ENCODE measurements at regions not wholly inside any gene's neighbourhood (a gene's known extent, or its start where the extent isn't known, plus 50 kb on each side); places are given as distances from the start of the nearest gene placed in this dataset.

DNA sequence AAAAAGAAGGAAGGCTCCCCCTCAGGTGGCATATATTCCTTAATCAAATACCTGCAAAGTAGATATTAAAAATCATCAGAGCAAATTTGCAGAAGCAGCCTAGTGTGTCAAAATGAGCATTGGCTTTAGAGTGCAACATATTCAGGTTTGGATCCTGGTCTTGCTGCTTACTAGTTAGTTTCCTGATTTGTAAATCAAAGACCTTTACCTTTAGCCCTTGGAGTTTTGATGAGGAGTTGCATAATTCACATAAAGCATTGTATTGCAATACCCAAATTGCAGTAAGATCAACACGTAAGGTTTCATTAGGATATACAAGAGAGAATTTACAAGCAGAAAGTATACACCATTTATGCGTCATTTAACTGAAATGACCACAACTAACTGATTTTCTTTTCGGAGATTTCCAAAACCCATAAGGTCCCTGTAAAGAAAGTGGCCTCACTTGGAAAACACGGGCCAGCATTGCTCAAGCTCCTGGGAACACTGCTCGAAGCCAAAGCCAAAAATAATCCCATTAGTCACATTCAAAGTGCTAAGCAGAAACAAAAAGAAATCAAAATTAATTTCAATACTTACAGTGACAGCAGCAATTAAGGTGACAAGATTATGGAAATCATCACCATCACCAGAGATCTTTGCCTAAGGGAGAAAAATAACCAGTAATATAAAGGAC, 415.9 kb upstream of the ERCC4 start:
- Histone ChIP-seq H3K36me3 (ENCODE audit: control insufficient read depth, insufficient read depth, low read length) (no peaks in the 10 kb centered on the region), H3K4me3 (ENCODE audit: low read length) (no peak overlapping the region), H3K27me3 (ENCODE audit: control insufficient read depth, insufficient read depth, low read length) (no peaks in the 10 kb centered on the region), H3K27ac (ENCODE audit: low read length) (no peak overlapping the region), H3K4me1 (ENCODE audit: control insufficient read depth, insufficient read depth, low read length) (no peaks in the 10 kb centered on the region), H3K9me3 (ENCODE audit: control insufficient read depth, insufficient read depth, low read length) (no peaks in the 10 kb centered on the region)
- H3K4me3 Mint-ChIP-seq = no peak overlapping the region
- H3K9me3 Mint-ChIP-seq = no peaks in the 10 kb centered on the region
- H3K27me3 Mint-ChIP-seq (ENCODE audit: low read depth in 2 of 2) = peaks cover 0 to 2% of the 10 kb centered on the region in 2 donors
- H3K36me3 Mint-ChIP-seq = no peaks in the 10 kb centered on the region
- no peak for DNase-seq
- WGBS (ENCODE audit: insufficient coverage) = 82% methylated on average over 5 of the region's 5 CpGs
- no peak overlapping the region for H3K27ac Mint-ChIP-seq
- TF ChIP-seq, protein P1, sequence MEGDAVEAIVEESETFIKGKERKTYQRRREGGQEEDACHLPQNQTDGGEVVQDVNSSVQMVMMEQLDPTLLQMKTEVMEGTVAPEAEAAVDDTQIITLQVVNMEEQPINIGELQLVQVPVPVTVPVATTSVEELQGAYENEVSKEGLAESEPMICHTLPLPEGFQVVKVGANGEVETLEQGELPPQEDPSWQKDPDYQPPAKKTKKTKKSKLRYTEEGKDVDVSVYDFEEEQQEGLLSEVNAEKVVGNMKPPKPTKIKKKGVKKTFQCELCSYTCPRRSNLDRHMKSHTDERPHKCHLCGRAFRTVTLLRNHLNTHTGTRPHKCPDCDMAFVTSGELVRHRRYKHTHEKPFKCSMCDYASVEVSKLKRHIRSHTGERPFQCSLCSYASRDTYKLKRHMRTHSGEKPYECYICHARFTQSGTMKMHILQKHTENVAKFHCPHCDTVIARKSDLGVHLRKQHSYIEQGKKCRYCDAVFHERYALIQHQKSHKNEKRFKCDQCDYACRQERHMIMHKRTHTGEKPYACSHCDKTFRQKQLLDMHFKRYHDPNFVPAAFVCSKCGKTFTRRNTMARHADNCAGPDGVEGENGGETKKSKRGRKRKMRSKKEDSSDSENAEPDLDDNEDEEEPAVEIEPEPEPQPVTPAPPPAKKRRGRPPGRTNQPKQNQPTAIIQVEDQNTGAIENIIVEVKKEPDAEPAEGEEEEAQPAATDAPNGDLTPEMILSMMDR (IDR thresholded peaks at IDR 0.05) = no peak
- no peak for ATAC-seq
- H3K4me1 Mint-ChIP-seq = no peaks in the 10 kb centered on the region
- intact Hi-C loops (cut with micrococcal nuclease) = no loop called here

DNA sequence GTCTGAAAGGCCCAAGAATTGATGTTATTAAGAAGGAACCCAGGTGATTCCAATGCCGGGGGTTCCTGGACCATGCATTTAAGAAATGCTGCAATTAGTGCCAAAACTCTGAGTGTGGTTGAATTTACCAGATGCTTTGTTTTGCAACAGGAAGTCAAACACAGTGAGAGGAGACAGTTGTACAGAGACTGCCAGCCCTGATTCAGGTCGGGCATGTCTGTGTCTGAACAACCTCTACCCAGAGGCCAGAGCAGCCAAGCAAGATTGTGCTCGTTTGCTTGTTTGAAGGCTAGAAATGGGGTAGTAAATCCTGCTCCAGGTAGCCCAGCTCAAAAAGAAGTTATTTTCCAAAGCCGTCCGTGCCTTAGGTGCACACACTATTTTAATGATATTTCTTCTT, 412.4 kb upstream of the ERCC4 start:
- WGBS (ENCODE audit: insufficient coverage) = 59% methylated on average over 5 of the region's 5 CpGs
- Histone ChIP-seq H3K27ac (ENCODE audit: low read length) (no peak overlapping the region), H3K4me1 (ENCODE audit: control insufficient read depth, insufficient read depth, low read length) (no peaks in the 10 kb centered on the region), H3K36me3 (ENCODE audit: control insufficient read depth, insufficient read depth, low read length) (no peaks in the 10 kb centered on the region), H3K4me3 (ENCODE audit: low read length) (no peak overlapping the region), H3K9me3 (ENCODE audit: control insufficient read depth, insufficient read depth, low read length) (no peaks in the 10 kb centered on the region), H3K27me3 (ENCODE audit: control insufficient read depth, insufficient read depth, low read length) (no peaks in the 10 kb centered on the region)
- Mint-ChIP-seq H3K4me3 (no peak overlapping the region), H3K36me3 (no peaks in the 10 kb centered on the region), H3K4me1 (no peaks in the 10 kb centered on the region), H3K27me3 (ENCODE audit: low read depth in 2 of 2) (peaks cover 0 to 2% of the 10 kb centered on the region in 2 donors), H3K9me3 (no peaks in the 10 kb centered on the region), H3K27ac (no peak overlapping the region)
- DNase-seq (no peak), ATAC-seq (no peak)
- intact Hi-C loops (cut with micrococcal nuclease) = no loop called here
- TF ChIP-seq, protein P1 (IDR thresholded peaks at IDR 0.05) = no peak

DNA sequence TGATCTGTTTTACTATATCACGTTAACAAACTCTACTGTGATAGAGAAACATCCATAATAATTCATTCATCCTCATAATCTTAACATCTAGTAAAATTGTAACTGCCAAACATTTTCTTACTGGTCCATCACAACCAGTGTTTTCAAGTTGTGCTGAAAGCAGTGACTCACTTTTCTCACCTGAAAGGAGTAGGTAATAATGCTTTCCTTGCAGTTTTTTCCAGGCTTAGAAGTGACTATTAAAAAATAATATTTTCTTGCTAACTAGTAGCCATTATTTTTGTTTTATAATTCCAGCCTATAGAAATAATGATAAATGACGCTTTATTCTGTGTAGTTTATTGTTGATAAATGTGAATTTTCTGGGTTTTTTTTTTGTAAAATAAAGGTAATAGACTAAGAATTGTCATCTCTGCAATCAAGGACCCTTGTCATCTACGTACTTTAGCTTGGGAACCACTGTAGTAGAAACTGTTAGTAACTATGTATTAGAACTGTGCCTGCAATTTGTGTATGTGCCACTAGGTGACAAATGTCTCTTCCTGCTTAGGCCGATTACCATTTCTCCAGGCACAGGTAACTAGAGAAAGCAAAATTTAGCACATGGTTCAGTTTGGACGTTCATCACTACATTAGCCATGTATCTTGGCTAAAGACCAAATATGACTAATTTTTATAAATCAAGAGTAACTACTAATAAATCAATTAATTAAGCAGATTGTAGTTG, 409.4 kb upstream of the ERCC4 start:
- Histone ChIP-seq H3K4me1 (ENCODE audit: control insufficient read depth, insufficient read depth, low read length) (no peaks in the 10 kb centered on the region), H3K4me3 (ENCODE audit: low read length) (no peak overlapping the region), H3K27ac (ENCODE audit: low read length) (no peak overlapping the region), H3K27me3 (ENCODE audit: control insufficient read depth, insufficient read depth, low read length) (no peaks in the 10 kb centered on the region), H3K36me3 (ENCODE audit: control insufficient read depth, insufficient read depth, low read length) (no peaks in the 10 kb centered on the region), H3K9me3 (ENCODE audit: control insufficient read depth, insufficient read depth, low read length) (no peaks in the 10 kb centered on the region)
- WGBS (ENCODE audit: insufficient coverage) = 84% methylated on average over 3 of the region's 5 CpGs
- no peak overlapping the region for H3K27ac Mint-ChIP-seq
- no peaks in the 10 kb centered on the region for H3K36me3 Mint-ChIP-seq
- peaks cover 0 to 5% of the 10 kb centered on the region in 2 donors for H3K9me3 Mint-ChIP-seq
- H3K4me1 Mint-ChIP-seq = no peaks in the 10 kb centered on the region
- DNase-seq = no peak
- TF ChIP-seq, protein P1 (IDR thresholded peaks at IDR 0.05) = no peak
- ATAC-seq = no peak
- intact Hi-C loops (cut with micrococcal nuclease) = no loop called here
- H3K27me3 Mint-ChIP-seq (ENCODE audit: low read depth in 2 of 2) = peaks cover 0 to 2% of the 10 kb centered on the region in 2 donors
- H3K4me3 Mint-ChIP-seq = no peak overlapping the region

Measured in natural killer cell (primary cell).